SK-N-SH (cell line): ENCODE measurements at regions not wholly inside any gene's neighbourhood (a gene's known extent, or its start where the extent isn't known, plus 50 kb on each side); places are given as distances from the start of the nearest gene placed in this dataset.

ENCODE experiments used
- CHD2 ChIP-seq: fragments of 150-350 bp; IDR thresholded peaks from 2 replicates; pipeline ENCODE4 v1.6.1; 2018; ENCODE audit warnings: low read length; ENCODE audit not compliant: partially characterized antibody
- EZH2phosphoT487 ChIP-seq: fragments of 200-600 bp; sonication (generic); IDR thresholded peaks from 2 replicates; pipeline ENCODE4 v1.6.1; 2017; ENCODE audit warnings: low read depth, mixed run types, mild to moderate bottlenecking, antibody characterized with exemption, moderate library complexity, borderline replicate concordance
- GABPA ChIP-seq: IDR thresholded peaks from 2 replicates; pipeline ENCODE4 v1.4.0; 2012; ENCODE audit warnings: low read depth, mild to moderate bottlenecking
- GATA2 ChIP-seq: sonication (generic); formaldehyde crosslinking; IDR thresholded peaks from 2 replicates; pipeline ENCODE4 v1.5.0; 2020; ENCODE audit warnings: mild to moderate bottlenecking, missing genetic modification reagents
- MAX ChIP-seq: IDR thresholded peaks from 2 replicates; pipeline ENCODE4 v1.4.0; 2012; ENCODE audit warnings: low read depth
- POLR2AphosphoS5 ChIP-seq: IDR thresholded peaks from 2 replicates; pipeline ENCODE4 v1.6.1; 2012; ENCODE audit warnings: low read depth, low read length
- RAD21 ChIP-seq: IDR thresholded peaks from 2 replicates; pipeline ENCODE4 v1.6.1; 2012; ENCODE audit warnings: mild to moderate bottlenecking, low read length
- RXRA ChIP-seq: IDR thresholded peaks from 2 replicates; pipeline ENCODE4 v1.4.0; 2012; ENCODE audit warnings: low read depth, mild to moderate bottlenecking, borderline replicate concordance
- SMC3 ChIP-seq: IDR thresholded peaks from 2 replicates; pipeline ENCODE4 v1.6.1; 2012; ENCODE audit warnings: low read depth, low read length, improper control_type of control experiment
- TAF1 ChIP-seq: IDR thresholded peaks from 2 replicates; pipeline ENCODE4 v1.6.1; 2012; ENCODE audit warnings: low read depth, mild to moderate bottlenecking, low read length, moderate library complexity, borderline replicate concordance
- TF ChIP-seq, protein P1 (sequence below): fragments of 200-600 bp; sonication (generic); IDR thresholded peaks from 2 replicates; pipeline ENCODE4 v1.6.1; 2017; ENCODE audit warnings: antibody characterized with exemption, mild to moderate bottlenecking, moderate library complexity

DNA sequence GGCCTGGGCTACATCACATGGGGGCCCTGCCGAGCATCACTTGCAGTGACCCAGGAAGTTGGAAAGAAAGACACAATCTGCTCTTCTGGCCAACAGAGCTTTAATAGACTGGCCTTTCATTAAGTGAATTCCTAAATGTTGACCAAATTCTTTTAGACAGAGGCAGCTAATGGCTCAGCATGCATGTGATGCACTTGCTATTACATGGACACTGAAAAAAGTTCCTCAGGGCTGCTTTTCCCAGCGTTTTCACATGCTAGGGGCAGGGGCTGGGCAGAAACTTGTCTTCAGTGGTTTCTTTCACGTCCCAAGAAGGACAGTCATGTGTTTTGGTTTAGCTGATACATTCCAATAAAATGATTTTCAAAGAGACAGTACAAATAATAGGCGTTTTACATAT, 651.0 kb upstream of the SLC35B3 start:
- TF ChIP-seq CHD2 (no peak), POLR2AphosphoS5 (no peak), RAD21 (no peak), MAX (no peak), RXRA (no peak), GABPA (no peak), EZH2phosphoT487 (no peak), GATA2 (no peak), TAF1 (no peak), SMC3 (no peak)
- TF ChIP-seq, protein P1, sequence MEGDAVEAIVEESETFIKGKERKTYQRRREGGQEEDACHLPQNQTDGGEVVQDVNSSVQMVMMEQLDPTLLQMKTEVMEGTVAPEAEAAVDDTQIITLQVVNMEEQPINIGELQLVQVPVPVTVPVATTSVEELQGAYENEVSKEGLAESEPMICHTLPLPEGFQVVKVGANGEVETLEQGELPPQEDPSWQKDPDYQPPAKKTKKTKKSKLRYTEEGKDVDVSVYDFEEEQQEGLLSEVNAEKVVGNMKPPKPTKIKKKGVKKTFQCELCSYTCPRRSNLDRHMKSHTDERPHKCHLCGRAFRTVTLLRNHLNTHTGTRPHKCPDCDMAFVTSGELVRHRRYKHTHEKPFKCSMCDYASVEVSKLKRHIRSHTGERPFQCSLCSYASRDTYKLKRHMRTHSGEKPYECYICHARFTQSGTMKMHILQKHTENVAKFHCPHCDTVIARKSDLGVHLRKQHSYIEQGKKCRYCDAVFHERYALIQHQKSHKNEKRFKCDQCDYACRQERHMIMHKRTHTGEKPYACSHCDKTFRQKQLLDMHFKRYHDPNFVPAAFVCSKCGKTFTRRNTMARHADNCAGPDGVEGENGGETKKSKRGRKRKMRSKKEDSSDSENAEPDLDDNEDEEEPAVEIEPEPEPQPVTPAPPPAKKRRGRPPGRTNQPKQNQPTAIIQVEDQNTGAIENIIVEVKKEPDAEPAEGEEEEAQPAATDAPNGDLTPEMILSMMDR: no peak
